Neural cell (in vitro differentiated cells): ENCODE measurements at regions not wholly inside any gene's neighbourhood (a gene's known extent, or its start where the extent isn't known, plus 50 kb on each side); places are given as distances from the start of the nearest gene placed in this dataset.

ENCODE experiments used
- H2AFZ ChIP-seq: fragments of 200-600, 300-800 bp; sonication (generic), shearing (Covaris generic); 2 replicates; pipeline ENCODE4 v1.6.0; 2014; ENCODE audit warnings: low read depth, mild to moderate bottlenecking, antibody characterized with exemption, low read length, moderate library complexity
- H3F3A ChIP-seq: fragments of 200-600 bp; shearing (Covaris generic); 2 replicates; pipeline ENCODE4 v1.6.1; 2016; ENCODE audit warnings: mild to moderate bottlenecking, moderate library complexity, mixed read lengths, antibody characterized with exemption, low read length; ENCODE audit not compliant: insufficient read depth, poor library complexity, severe bottlenecking
- H3K27ac ChIP-seq: fragments of 200-600, 300-800 bp; sonication (generic), shearing (Covaris generic); 2 replicates; pipeline ENCODE4 v1.5.1; 2014; ENCODE audit warnings: mild to moderate bottlenecking, low read length, moderate library complexity
- H3K27me3 ChIP-seq: fragments of 300-800, 200-600 bp; sonication (generic), shearing (Covaris generic); 2 replicates; pipeline ENCODE4 v1.6.0; 2014; ENCODE audit warnings: mild to moderate bottlenecking, low read depth, low read length, moderate library complexity; ENCODE audit not compliant: insufficient read depth
- H3K36me3 ChIP-seq: fragments of 300-800, 200-600 bp; sonication (generic), shearing (Covaris generic); 2 replicates; pipeline ENCODE4 v1.5.1; 2014; ENCODE audit warnings: mild to moderate bottlenecking, antibody characterized with exemption, low read length, moderate library complexity; ENCODE audit not compliant: insufficient read depth
- H3K4me2 ChIP-seq: fragments of 300-800, 200-600 bp; sonication (generic), shearing (Covaris generic); 2 replicates; pipeline ENCODE4 v1.6.0; 2014; ENCODE audit warnings: mild to moderate bottlenecking, low read length
- H3K4me3 ChIP-seq: fragments of 300-800, 200-600 bp; sonication (generic), shearing (Covaris generic); 2 replicates; pipeline ENCODE4 v1.5.1; 2014; ENCODE audit warnings: mild to moderate bottlenecking, low read length, moderate library complexity
- H3K79me2 ChIP-seq: fragments of 200-600 bp; shearing (Covaris generic); replicated peaks from 2 replicates; pipeline ENCODE4 v1.6.0; 2014; ENCODE audit warnings: mild to moderate bottlenecking, low read length, moderate library complexity; ENCODE audit not compliant: insufficient read depth
- H3K9ac ChIP-seq: fragments of 300-800, 200-600 bp; sonication (generic), shearing (Covaris generic); 2 replicates; pipeline ENCODE4 v1.6.1; 2016; ENCODE audit warnings: mild to moderate bottlenecking, low read length, mixed read lengths
- H3K9me2 ChIP-seq: fragments of 200-600 bp; shearing (Covaris generic); 2 replicates; pipeline ENCODE4 v1.6.1; 2016; ENCODE audit warnings: mild to moderate bottlenecking, low read length, mixed read lengths; ENCODE audit not compliant: insufficient read depth
- H3K9me3 ChIP-seq: fragments of 200-600, 300-800 bp; sonication (generic), shearing (Covaris generic); 2 replicates; pipeline ENCODE4 v1.6.1; 2016; ENCODE audit warnings: mild to moderate bottlenecking, mixed run types, low read length, moderate library complexity, mixed read lengths
- H4K20me1 ChIP-seq: fragments of 200-600 bp; shearing (Covaris generic); 2 replicates; pipeline ENCODE4 v1.6.1; 2016; ENCODE audit warnings: mild to moderate bottlenecking, mixed run types; ENCODE audit not compliant: insufficient read depth
- CTCF ChIP-seq: fragments of 450-650 bp; IDR thresholded peaks from 2 replicates; pipeline ENCODE4 v1.5.1; 2014; ENCODE audit warnings: antibody characterized with exemption, mild to moderate bottlenecking, moderate library complexity; ENCODE audit not compliant: poor library complexity, severe bottlenecking
- EP300 ChIP-seq: fragments of 450-650 bp; conservative IDR thresholded peaks from 2 replicates; pipeline ENCODE4 v1.6.1; 2014; ENCODE audit warnings: antibody characterized with exemption, mild to moderate bottlenecking, moderate library complexity; ENCODE audit not compliant: poor library complexity, severe bottlenecking
- EZH2 ChIP-seq: fragments of 200-600, 300-800 bp; shearing (Covaris generic), sonication (generic); IDR thresholded peaks from 2 replicates; pipeline ENCODE4 v1.6.1; 2014; ENCODE audit warnings: antibody characterized with exemption, low read length, borderline replicate concordance, mild to moderate bottlenecking; ENCODE audit not compliant: insufficient read depth, poor library complexity, severe bottlenecking
- MXI1 ChIP-seq: fragments of 450-650 bp; conservative IDR thresholded peaks from 2 replicates; pipeline ENCODE4 v1.6.1; 2014; ENCODE audit warnings: antibody characterized with exemption, mild to moderate bottlenecking; ENCODE audit not compliant: poor library complexity, severe bottlenecking
- POLR2AphosphoS5 ChIP-seq: IDR thresholded peaks from 2 replicates; pipeline ENCODE4 v1.6.1; 2012
- RAD21 ChIP-seq: fragments of 450-650 bp; conservative IDR thresholded peaks from 2 replicates; pipeline ENCODE4 v1.6.1; 2014; ENCODE audit warnings: antibody characterized with exemption, mild to moderate bottlenecking, moderate library complexity
- REST ChIP-seq: IDR thresholded peaks from 2 replicates; pipeline ENCODE4 v1.6.1; 2012; ENCODE audit warnings: borderline replicate concordance
- SMC3 ChIP-seq: fragments of 450-650 bp; conservative IDR thresholded peaks from 2 replicates; pipeline ENCODE4 v1.6.1; 2014; ENCODE audit warnings: antibody characterized with exemption, mild to moderate bottlenecking, moderate library complexity; ENCODE audit not compliant: poor library complexity
- TAF1 ChIP-seq: IDR thresholded peaks from 2 replicates; pipeline ENCODE4 v1.6.1; 2012; ENCODE audit warnings: low read depth

- no peaks in the 10 kb centered on the region for H3K9me2 ChIP-seq
- no peak for TF ChIP-seq EP300
- no peak for TF ChIP-seq RAD21
- TF ChIP-seq EZH2: no peak
- no peak for TF ChIP-seq SMC3
- H3F3A ChIP-seq: no peaks in the 10 kb centered on the region
- no peaks in the 10 kb centered on the region for H3K27me3 ChIP-seq
- H3K9ac ChIP-seq: no peak overlapping the region
- no peak overlapping the region for H2AFZ ChIP-seq
- H4K20me1 ChIP-seq: no peaks in the 10 kb centered on the region
- H3K79me2 ChIP-seq: no peaks in the 10 kb centered on the region
- no peak overlapping the region for H3K4me2 ChIP-seq
- H3K36me3 ChIP-seq: no peaks in the 10 kb centered on the region
- no peak overlapping the region for H3K27ac ChIP-seq
- no peak overlapping the region for H3K4me3 ChIP-seq
- H3K9me3 ChIP-seq: no peaks in the 10 kb centered on the region
These were observed 408.8 kb upstream of the FZD8 start for GRCh38 chr10:36050763-36051499.

- no peak overlapping the region for H3K4me2 ChIP-seq
- H3K27me3 ChIP-seq: no peaks in the 10 kb centered on the region
These were observed 406.7 kb upstream of the FZD8 start for GRCh38 chr10:36048780-36049179.

GRCh38 chr10:36048236-36048635 lies 406.1 kb upstream of the FZD8 start:
- H3K9me3 ChIP-seq: no peaks in the 10 kb centered on the region
- no peak for TF ChIP-seq TAF1
- TF ChIP-seq CTCF: no peak
- no peak for TF ChIP-seq EZH2
- TF ChIP-seq REST: no peak
- no peak for TF ChIP-seq POLR2AphosphoS5
- TF ChIP-seq RAD21: no peak
- no peak for TF ChIP-seq EP300
- TF ChIP-seq MXI1: no peak
- H3K36me3 ChIP-seq: no peaks in the 10 kb centered on the region
- H3K27ac ChIP-seq: no peak overlapping the region
- no peak overlapping the region for H2AFZ ChIP-seq
- H3K9me2 ChIP-seq: no peaks in the 10 kb centered on the region
- no peak overlapping the region for H3K4me3 ChIP-seq
- no peaks in the 10 kb centered on the region for H3K27me3 ChIP-seq
- H4K20me1 ChIP-seq: no peaks in the 10 kb centered on the region
- H3F3A ChIP-seq: no peaks in the 10 kb centered on the region
- H3K9ac ChIP-seq: no peak overlapping the region
- no peak overlapping the region for H3K4me2 ChIP-seq
- H3K79me2 ChIP-seq: no peaks in the 10 kb centered on the region

More at GRCh38 chr10:36048780-36049179, 406.7 kb upstream of the FZD8 start:
- TF ChIP-seq EP300 (no peak), EZH2 (no peak)
- H2AFZ ChIP-seq: no peak overlapping the region
- no peaks in the 10 kb centered on the region for H3K9me2 ChIP-seq
- H3K9me3 ChIP-seq: no peaks in the 10 kb centered on the region
- no peak overlapping the region for H3K4me3 ChIP-seq
- H3K36me3 ChIP-seq: no peaks in the 10 kb centered on the region
- H3F3A ChIP-seq: no peaks in the 10 kb centered on the region
- no peak overlapping the region for H3K9ac ChIP-seq
- no peaks in the 10 kb centered on the region for H4K20me1 ChIP-seq
- H3K79me2 ChIP-seq: no peaks in the 10 kb centered on the region
- no peak overlapping the region for H3K27ac ChIP-seq
